Peyer's patch (tissue), 4 donors: ENCODE measurements at regions not wholly inside any gene's neighbourhood (a gene's known extent, or its start where the extent isn't known, plus 50 kb on each side); places are given as distances from the start of the nearest gene placed in this dataset.

Experiments used
- POLR2A ChIP-seq, 2 donors: fragments of 450-650 bp; IDR thresholded peaks; one replicate each; pipeline ENCODE4 v1.5.1; 2017; ENCODE audit warnings: antibody characterized with exemption in 2 of 2, mild to moderate bottlenecking in 2 of 2, moderate library complexity in 2 of 2
- TF ChIP-seq, protein P1 (sequence below), 6 experiments: fragments of 450-650 bp in 4 of 6; fragments of 200-600 bp in 2 of 6; sonication (generic) in 1 of 6; IDR thresholded peaks; one replicate each; pipeline ENCODE4 v1.5.1; 2017 to 2019; ENCODE audit warnings: antibody characterized with exemption in 6 of 6, mild to moderate bottlenecking in 3 of 6, moderate library complexity in 1 of 6

GRCh38 chr6:4320860-4321259 lies 185.5 kb upstream of the ECI2 start:
- TF ChIP-seq, protein P1, sequence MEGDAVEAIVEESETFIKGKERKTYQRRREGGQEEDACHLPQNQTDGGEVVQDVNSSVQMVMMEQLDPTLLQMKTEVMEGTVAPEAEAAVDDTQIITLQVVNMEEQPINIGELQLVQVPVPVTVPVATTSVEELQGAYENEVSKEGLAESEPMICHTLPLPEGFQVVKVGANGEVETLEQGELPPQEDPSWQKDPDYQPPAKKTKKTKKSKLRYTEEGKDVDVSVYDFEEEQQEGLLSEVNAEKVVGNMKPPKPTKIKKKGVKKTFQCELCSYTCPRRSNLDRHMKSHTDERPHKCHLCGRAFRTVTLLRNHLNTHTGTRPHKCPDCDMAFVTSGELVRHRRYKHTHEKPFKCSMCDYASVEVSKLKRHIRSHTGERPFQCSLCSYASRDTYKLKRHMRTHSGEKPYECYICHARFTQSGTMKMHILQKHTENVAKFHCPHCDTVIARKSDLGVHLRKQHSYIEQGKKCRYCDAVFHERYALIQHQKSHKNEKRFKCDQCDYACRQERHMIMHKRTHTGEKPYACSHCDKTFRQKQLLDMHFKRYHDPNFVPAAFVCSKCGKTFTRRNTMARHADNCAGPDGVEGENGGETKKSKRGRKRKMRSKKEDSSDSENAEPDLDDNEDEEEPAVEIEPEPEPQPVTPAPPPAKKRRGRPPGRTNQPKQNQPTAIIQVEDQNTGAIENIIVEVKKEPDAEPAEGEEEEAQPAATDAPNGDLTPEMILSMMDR (IDR thresholded peaks at IDR 0.05) = no peak
- no peak for TF ChIP-seq POLR2A (IDR thresholded peaks at IDR 0.05)
